ENCODE measurements at regions not wholly inside any gene's neighbourhood (a gene's known extent, or its start where the extent isn't known, plus 50 kb on each side); places are given as distances from the start of the nearest gene placed in this dataset.

DNA sequence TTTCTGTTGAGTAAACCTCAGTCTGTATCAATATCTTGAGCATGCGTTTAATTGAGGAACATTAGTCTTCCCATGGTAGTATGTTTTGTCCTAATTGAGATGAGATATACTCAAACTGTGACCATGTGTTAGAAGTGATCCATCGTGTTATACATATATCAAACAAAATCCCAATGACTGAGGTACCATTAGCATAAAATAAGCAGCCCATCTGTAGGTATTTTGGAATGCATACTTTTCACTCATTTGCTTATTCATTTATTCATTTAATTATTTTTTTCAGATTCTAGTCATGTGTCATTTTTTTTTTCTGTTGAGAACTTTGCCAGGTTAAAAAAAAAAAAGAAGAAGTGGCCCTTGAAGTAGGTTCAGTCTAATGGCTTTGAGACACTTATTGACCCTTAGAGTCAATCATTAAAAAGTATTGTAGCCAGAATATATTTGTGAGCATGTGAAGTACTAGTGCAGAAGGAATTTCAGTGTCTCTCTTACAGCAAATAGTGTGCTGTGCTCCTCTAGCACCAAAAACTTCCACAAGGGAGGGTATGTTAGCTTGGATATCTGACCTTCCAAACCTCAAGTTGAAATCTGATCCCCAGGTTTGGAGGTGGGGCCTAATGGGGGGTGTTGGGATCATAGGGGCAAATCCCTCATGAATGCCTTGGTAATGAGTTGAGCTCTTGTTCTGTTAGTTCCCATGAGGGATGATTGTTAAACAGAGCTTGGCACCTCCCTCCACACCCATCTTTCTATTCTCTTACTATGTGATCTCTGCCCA, 130.8 kb upstream of the NPY2R start:
- Mint-ChIP-seq H3K36me3 (no peaks in the 10 kb centered on the region), H3K4me3 (no peak overlapping the region), H3K27ac (no peak overlapping the region), H3K4me1 (no peaks in the 10 kb centered on the region), H3K9me3 (no peaks in the 10 kb centered on the region)
- DNase-seq (ENCODE audit: low spot score in 2 of 2) (no peak), ATAC-seq (no peak)

DNA sequence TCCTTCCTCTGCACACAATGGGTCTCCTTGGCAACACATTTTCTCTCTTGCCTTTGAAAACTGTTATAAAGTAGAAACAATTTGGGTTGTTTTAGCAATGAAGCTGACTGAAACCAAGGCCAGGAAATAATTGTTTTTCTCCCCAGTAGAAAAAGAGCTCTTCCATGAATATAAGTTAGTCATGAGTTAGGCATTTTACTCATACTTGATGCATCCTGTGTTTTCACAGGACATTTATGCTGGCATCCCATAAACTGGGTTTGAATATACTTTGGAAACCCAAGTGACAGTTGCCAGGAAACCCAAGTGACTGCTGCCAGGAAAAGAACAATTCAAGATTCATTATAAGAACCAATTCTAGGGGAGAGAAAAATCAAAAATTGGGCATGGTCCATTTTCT, 128.6 kb upstream of the NPY2R start:
- no peak for ATAC-seq
- no peak for DNase-seq (ENCODE audit: low spot score in 2 of 2)
- peaks cover 2% of the 10 kb centered on the region for H3K9me3 Mint-ChIP-seq
- H3K27ac Mint-ChIP-seq, result no peak overlapping the region
- no peaks in the 10 kb centered on the region for H3K36me3 Mint-ChIP-seq
- no peaks in the 10 kb centered on the region for H3K4me1 Mint-ChIP-seq
- H3K4me3 Mint-ChIP-seq, result no peak overlapping the region

DNA sequence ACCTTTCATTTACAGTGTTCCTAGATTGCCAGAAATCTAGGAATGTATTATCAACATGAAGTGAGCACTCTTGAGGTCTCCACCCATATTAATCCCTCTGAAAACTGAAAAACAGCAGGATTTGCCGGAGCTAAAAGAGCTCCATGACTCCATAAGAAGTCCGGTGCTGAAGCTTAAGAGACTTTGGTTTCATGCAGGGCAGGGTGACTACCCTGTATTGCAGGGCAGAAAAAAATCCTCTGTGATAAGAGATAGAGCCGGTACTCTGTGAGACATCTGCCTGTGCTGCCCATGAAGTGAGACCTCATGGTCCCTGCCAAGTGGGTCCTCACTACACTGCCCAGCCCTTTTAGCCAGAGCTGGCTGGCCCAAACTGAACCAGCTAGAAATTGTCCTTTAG, 127.2 kb upstream of the NPY2R start:
- Mint-ChIP-seq H3K4me3 (no peak overlapping the region), H3K9me3 (peaks cover 2% of the 10 kb centered on the region), H3K36me3 (no peaks in the 10 kb centered on the region), H3K4me1 (no peaks in the 10 kb centered on the region), H3K27ac (no peak overlapping the region)
- DNase-seq (ENCODE audit: low spot score in 2 of 2) (no peak), ATAC-seq (peak; percentile 32)

DNA sequence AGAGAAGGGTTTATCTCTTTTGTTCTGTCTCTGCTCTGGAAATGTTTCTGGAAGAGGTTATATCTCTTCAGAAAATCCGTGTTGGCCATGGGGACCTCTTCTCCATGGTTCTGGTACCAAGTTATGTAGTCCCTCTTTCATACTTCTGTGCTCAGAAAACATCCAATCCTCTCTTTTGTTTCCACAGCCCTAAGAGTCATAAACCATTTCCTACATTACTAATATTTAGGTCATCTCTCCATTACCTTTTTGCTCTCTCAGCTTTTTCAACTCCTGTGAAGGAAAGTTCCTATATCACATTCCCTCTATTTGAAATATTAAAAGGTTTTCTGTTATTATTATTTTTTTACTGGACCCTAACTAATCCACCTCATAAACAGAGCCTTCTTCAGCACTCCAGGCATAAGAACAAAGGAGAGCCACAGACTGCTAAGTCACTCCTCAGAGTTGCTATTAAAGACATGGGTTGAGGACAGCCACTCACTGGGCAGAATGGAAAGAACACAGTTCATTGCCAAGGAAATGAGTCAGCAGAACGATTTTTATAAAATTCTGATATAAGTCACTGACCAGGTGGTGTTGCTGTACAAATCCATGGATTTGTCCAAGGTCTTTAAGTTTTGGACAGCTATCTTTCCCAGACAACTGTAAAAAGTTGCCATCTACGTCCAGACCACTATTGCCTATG, 122.4 kb upstream of the NPY2R start:
- H3K36me3 Mint-ChIP-seq, result no peaks in the 10 kb centered on the region
- no peak overlapping the region for H3K27ac Mint-ChIP-seq
- H3K4me3 Mint-ChIP-seq, result no peak overlapping the region
- peaks cover 6% of the 10 kb centered on the region for H3K9me3 Mint-ChIP-seq
- DNase-seq (ENCODE audit: low spot score in 2 of 2), result no peak
- no peak for ATAC-seq
- no peaks in the 10 kb centered on the region for H3K4me1 Mint-ChIP-seq

DNA sequence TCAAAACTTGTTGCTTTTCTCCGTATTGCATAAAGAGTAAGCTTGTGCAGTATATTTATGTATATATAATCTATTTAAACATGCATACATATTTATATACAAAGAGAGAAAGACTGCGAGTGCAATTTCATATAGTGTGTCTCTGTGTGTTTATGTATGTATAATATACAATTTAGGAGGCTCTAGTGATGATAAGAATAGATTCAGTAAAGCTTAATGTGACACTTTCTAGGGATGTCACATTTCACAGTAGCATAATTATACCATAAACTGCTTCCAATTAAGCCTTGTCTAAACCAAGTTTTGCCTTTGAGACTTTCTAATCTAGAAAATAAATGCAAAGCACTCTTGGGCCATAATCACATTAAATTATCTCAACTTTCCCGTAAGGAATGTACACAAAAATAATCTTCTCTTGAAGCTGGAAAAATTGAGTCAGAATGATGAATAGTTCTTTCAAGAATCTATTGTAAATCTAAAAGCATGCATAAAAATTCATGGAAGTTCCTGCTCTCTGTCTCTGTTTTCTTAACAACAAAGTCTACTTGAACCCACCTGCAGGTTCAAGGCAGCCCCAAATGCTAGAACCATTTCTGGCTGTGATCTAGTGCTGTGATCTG, 114.1 kb upstream of the NPY2R start:
- ATAC-seq (no peak), DNase-seq (ENCODE audit: low spot score in 2 of 2) (no peak)
- peaks cover 6% of the 10 kb centered on the region for H3K9me3 Mint-ChIP-seq
- H3K36me3 Mint-ChIP-seq, result no peaks in the 10 kb centered on the region
- no peak overlapping the region for H3K27ac Mint-ChIP-seq
- no peak overlapping the region for H3K4me3 Mint-ChIP-seq
- no peaks in the 10 kb centered on the region for H3K4me1 Mint-ChIP-seq

DNA sequence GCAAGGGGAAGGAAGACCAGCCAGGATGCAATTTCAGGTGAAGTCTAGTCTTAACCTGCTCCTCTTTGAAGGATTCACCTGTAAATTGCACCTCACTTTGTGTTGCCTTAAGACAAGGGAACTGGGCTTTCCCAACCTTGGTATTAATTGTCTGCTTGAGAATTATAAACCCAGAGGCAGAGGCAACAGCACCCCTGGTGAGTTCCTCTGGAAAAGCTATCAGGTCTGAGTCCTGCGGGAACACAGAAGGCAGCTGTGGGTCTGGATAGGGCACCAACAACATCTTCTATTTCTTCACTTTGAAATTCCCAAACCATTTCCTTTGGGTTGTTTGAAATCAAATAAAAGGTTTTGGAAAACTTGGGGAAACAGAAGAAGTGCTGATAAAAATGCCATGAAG, 109.2 kb upstream of the NPY2R start:
- Mint-ChIP-seq H3K4me1 (no peaks in the 10 kb centered on the region), H3K4me3 (no peak overlapping the region), H3K36me3 (no peaks in the 10 kb centered on the region), H3K9me3 (peaks cover 2% of the 10 kb centered on the region), H3K27ac (no peak overlapping the region)
- no peak for ATAC-seq
- no peak for DNase-seq (ENCODE audit: low spot score in 2 of 2)

DNA sequence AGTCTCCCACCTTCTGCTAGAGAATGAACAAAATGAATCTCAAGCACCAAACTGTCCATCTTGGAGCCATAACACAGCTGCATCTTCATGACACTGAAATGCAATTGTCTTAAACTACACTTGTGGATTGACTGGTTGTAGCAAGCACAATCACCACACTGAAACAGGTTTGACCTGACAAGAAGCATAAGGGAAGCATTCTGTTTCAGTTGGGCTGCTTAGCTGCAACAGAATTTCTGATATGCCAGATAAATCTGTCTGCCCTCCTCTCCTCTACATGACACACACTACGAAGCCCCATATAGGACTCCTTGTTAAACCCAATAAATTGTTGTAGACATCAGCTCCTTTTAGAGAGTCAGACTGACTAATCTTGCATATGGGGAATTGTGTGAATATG, 101.8 kb upstream of the NPY2R start:
- Mint-ChIP-seq H3K9me3 (peaks cover 7% of the 10 kb centered on the region), H3K4me3 (no peak overlapping the region), H3K27ac (no peak overlapping the region), H3K4me1 (no peaks in the 10 kb centered on the region), H3K36me3 (no peaks in the 10 kb centered on the region)
- ATAC-seq (no peak), DNase-seq (ENCODE audit: low spot score in 2 of 2) (no peak)

DNA sequence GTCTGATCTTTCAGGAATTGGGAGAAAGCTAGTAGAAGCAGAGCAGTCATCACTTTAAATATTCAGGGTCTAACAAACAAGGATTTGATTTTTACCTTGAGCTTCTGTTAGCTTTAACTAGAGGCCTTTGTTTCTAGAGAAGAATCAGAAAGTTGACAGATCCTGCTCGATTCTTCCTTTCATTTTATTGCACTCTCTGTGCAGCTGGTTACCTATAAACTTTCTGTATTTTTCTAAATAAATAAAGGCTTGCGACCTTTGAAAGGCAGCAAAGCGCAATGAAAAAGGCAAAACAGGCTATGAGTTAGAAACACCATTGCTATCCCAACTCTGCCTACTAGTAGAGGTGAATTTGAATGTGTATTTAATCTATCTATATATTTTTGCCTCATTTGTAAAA, 101.4 kb upstream of the NPY2R start:
- H3K27ac Mint-ChIP-seq, result no peak overlapping the region
- DNase-seq (ENCODE audit: low spot score in 2 of 2) (no peak), ATAC-seq (no peak)
- H3K9me3 Mint-ChIP-seq, result peaks cover 7% of the 10 kb centered on the region
- no peak overlapping the region for H3K4me3 Mint-ChIP-seq
- no peaks in the 10 kb centered on the region for H3K36me3 Mint-ChIP-seq
- no peaks in the 10 kb centered on the region for H3K4me1 Mint-ChIP-seq

DNA sequence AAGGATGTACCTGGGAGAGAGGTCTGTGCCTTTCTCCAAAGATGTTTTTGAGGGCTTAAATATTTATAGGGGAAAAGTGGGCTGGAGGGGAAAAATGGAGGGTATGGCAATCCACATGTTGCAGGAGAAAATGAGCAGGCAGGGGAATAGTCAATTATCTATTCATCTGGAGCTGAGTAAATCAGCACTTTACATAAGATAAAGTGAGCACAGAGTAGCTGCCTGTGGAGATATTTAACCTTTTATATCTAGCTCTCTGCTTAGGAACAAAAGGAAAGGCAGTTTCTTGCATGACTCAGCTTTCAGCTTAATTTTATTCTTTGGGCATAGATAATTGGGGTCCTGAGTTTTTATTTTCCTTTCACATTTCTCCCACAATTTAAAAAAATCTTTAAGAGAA, 93.6 kb upstream of the NPY2R start:
- Mint-ChIP-seq H3K9me3 (peaks cover 9% of the 10 kb centered on the region), H3K4me1 (no peaks in the 10 kb centered on the region), H3K4me3 (no peak overlapping the region), H3K36me3 (no peaks in the 10 kb centered on the region), H3K27ac (no peak overlapping the region)
- ATAC-seq (no peak), DNase-seq (ENCODE audit: low spot score in 2 of 2) (no peak)

DNA sequence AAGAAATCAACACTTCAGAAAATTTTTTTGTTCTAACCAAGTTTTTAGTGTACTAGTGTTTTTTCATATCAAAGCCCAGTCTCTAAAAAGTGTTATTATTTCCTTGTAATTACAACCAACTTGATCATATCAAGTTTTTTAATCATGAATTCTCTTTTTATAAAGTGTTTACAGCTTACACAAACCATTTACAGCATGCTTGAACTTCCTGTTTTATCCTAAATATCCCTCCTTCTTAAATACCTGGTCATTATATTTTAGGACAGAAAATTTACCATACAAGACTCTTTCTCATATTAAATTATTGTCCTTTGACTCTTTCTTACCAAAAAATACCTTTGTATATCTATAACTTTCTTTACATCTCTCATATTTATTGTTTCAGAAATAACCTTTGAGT, 89.4 kb upstream of the NPY2R start:
- DNase-seq (ENCODE audit: low spot score in 2 of 2) (no peak), ATAC-seq (no peak)
- H3K36me3 Mint-ChIP-seq, result no peaks in the 10 kb centered on the region

DNA sequence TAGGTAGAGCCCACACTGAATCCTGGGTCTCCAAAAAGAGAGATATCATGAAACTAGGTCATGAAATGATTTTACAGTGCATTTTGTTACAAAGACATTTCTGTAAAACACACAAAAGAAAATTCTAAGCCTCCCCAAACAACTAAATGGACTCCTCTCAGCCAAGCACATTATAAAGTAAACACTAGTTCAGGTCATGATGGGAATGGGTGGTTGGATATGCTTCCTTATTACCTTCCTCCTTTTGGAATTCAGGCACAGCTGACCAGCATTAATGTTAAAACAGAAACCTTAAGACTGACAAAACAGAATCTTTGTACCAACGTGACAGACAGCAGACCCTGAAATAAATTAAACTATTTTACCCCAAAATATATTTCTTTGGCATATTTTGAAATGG, 87.9 kb upstream of the NPY2R start:
- Mint-ChIP-seq H3K9me3 (peaks cover 7% of the 10 kb centered on the region), H3K27ac (no peak overlapping the region), H3K4me1 (no peaks in the 10 kb centered on the region), H3K36me3 (no peaks in the 10 kb centered on the region), H3K4me3 (no peak overlapping the region)
- ATAC-seq (no peak), DNase-seq (ENCODE audit: low spot score in 2 of 2) (no peak)

More for the DNA sequence above, 89.4 kb upstream of the NPY2R start:
- peaks cover 3% of the 10 kb centered on the region for H3K9me3 Mint-ChIP-seq
- H3K4me1 Mint-ChIP-seq, result no peaks in the 10 kb centered on the region
- H3K4me3 Mint-ChIP-seq, result no peak overlapping the region
- H3K27ac Mint-ChIP-seq, result no peak overlapping the region

DNA sequence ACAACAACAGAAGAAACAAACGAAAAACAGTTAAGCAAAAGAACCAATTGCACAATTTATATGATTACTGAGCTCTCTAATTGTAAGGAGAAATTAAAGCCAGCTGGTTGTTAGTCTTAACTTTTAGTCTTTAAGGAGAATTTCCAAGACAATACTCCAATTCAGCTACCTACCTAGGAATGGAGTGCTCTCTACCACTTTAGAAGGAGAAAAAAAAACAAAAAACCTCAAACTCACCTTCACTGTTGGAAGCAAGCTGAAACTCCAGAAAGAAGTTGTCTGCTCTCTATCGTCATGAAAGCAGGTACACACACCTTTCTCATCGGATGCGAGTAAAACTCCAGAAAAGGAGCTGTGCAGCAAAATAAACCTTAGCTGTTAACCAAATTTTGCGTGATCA, 86.1 kb upstream of the NPY2R start:
- no peak for DNase-seq (ENCODE audit: low spot score in 2 of 2)
- ATAC-seq, result no peak
- no peaks in the 10 kb centered on the region for H3K36me3 Mint-ChIP-seq
- no peak overlapping the region for H3K27ac Mint-ChIP-seq
- peaks cover 7% of the 10 kb centered on the region for H3K9me3 Mint-ChIP-seq
- H3K4me3 Mint-ChIP-seq, result no peak overlapping the region
- no peaks in the 10 kb centered on the region for H3K4me1 Mint-ChIP-seq

DNA sequence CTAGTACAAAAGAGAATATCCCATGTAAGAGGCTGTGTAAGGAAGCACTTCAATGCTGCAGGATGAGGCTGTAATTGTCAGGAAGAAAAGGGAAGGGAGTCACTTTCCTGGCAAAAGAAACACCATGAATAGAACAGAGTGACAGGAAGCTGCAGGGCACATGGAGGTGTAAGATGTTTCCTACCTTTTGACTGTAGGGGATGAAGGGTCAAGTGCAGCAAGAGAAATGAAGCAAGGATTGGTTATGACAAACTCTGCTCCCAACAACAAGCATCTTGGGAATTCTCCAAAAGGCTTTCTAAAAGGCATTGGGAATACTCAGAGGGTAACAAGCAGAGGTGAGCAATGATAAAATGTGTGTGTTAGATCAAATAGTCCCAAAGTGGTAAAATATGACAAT, 74.3 kb upstream of the NPY2R start:
- Mint-ChIP-seq H3K9me3 (peaks cover 3% of the 10 kb centered on the region), H3K4me1 (no peaks in the 10 kb centered on the region), H3K36me3 (no peaks in the 10 kb centered on the region), H3K27ac (no peak overlapping the region), H3K4me3 (no peak overlapping the region)
- no peak for DNase-seq (ENCODE audit: low spot score in 2 of 2)
- ATAC-seq, result no peak

DNA sequence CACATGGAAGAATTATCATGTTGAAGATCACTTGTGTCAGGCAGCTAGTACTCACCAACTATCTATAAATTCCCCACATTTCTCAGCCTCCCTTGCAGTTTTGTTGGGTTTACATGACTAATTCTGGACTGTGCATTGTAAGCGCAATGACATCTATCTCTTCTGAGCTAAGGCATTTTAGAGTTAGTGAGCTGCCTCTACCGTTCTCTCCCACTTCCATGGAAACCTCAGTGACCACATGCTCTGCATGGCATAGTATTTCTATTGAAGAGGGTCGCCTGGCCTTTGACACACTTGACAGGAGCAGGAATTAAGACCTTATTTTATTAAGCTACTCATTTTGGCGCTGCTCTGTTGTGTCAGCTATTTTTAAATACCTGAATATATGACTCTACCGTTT, 67.5 kb upstream of the NPY2R start:
- Mint-ChIP-seq H3K4me1 (no peaks in the 10 kb centered on the region), H3K9me3 (no peaks in the 10 kb centered on the region)

DNA sequence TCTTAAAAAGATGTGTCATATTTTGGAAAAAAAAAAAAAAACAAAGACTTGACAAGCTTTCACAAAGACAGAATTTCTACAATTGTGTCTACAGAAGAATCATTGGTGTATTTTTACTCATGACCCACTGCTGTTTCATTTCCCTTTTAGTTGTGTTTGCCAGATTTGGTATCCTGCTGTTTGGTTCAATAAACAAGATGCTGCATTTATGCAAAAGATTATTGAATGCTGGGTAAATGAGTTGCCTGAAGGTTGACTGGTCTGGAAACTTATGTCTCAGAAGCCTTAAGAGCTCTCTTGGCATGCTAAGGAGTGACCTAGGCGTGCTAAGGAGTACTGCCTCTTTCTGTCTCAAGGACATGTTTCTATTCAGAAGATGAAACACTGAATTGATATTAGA, 64.9 kb upstream of the NPY2R start:
- Mint-ChIP-seq H3K36me3 (no peaks in the 10 kb centered on the region), H3K27ac (no peak overlapping the region), H3K9me3 (no peaks in the 10 kb centered on the region), H3K4me1 (no peaks in the 10 kb centered on the region), H3K4me3 (no peak overlapping the region)
- DNase-seq (ENCODE audit: low spot score in 2 of 2) (no peak), ATAC-seq (no peak)

More for the DNA sequence above, 67.5 kb upstream of the NPY2R start:
- ATAC-seq (no peak), DNase-seq (ENCODE audit: low spot score in 2 of 2) (no peak)
- no peaks in the 10 kb centered on the region for H3K36me3 Mint-ChIP-seq
- H3K27ac Mint-ChIP-seq, result no peak overlapping the region
- no peak overlapping the region for H3K4me3 Mint-ChIP-seq

Data from stimulated activated effector memory CD8-positive, alpha-beta T cell treated with anti-CD3 and anti-CD28 coated beads, Interleukin-12 subunit alpha, Interleukin-12 subunit beta, amount 100 ng/mL, for 72 hours (primary cell).